PC-9 (cell line): ENCODE measurements at regions not wholly inside any gene's neighbourhood (a gene's known extent, or its start where the extent isn't known, plus 50 kb on each side); places are given as distances from the start of the nearest gene placed in this dataset.

Experiments
- BruUV-seq: library from RNA; stranded (reverse); fragments of 400-500 nt; replicated peaks from 2 replicates; lab custom pipeline; 2021; lab: Mats Ljungman, UMichigan
- CTCF ChIA-PET: fragments of 300-600 bp; sonication (Branson Sonifier 250); formaldehyde crosslinking; loops from one replicate; lab custom pipeline; 2022; ENCODE audit warnings: antibody characterized with exemption; lab: Charles Lee
- POLR2A ChIA-PET: fragments of 300-600 bp; sonication (Branson Sonifier 250); formaldehyde crosslinking; loops from one replicate; lab custom pipeline; 2022; ENCODE audit warnings: antibody characterized with exemption; ENCODE audit not compliant: unreplicated experiment; lab: Charles Lee
- DNase-seq, 2 experiments: peaks; one replicate each; pipeline versions ENCODE4 v3.0.0 to v3.0.0-alpha.2; 2015 to 2022; ENCODE audit warnings: mixed read lengths in 1 of 2
- H2AFZ ChIP-seq: fragments of 200-600 bp; sonication (generic); 2 replicates; pipeline ENCODE4 v1.8.1; 2017; ENCODE audit warnings: antibody characterized with exemption
- H3F3A ChIP-seq: fragments of 200-600 bp; sonication (generic); 2 replicates; pipeline ENCODE4 v1.8.1; 2017; ENCODE audit warnings: antibody characterized with exemption, mild to moderate bottlenecking, low read depth; ENCODE audit not compliant: insufficient read depth
- H3K27ac ChIP-seq: fragments of 200-600 bp; sonication (generic); 2 replicates; pipeline ENCODE4 v1.6.1; 2016; ENCODE audit warnings: mixed run types
- H3K27me3 ChIP-seq: fragments of 200-600 bp; sonication (generic); 2 replicates; pipeline ENCODE4 v1.6.1; 2016; ENCODE audit warnings: low read depth, mixed run types; ENCODE audit not compliant: insufficient read depth
- H3K36me3 ChIP-seq: fragments of 200-600 bp; sonication (generic); 2 replicates; pipeline ENCODE4 v1.6.1; 2016; ENCODE audit warnings: low read depth, mixed run types
- H3K4me1 ChIP-seq: fragments of 200-600 bp; sonication (generic); replicated peaks from 2 replicates; pipeline ENCODE4 v1.6.1; 2016; ENCODE audit warnings: mixed run types; ENCODE audit not compliant: insufficient read depth
- H3K4me2 ChIP-seq: fragments of 200-600 bp; sonication (generic); 2 replicates; pipeline ENCODE4 v1.6.1; 2017; ENCODE audit warnings: mixed run types
- H3K4me3 ChIP-seq: fragments of 200-600 bp; sonication (generic); 2 replicates; pipeline ENCODE4 v1.6.1; 2016; ENCODE audit warnings: mixed run types
- H3K79me2 ChIP-seq: fragments of 200-600 bp; sonication (generic); 2 replicates; pipeline ENCODE4 v1.6.1; 2017; ENCODE audit warnings: low read depth, mixed run types
- H3K9me2 ChIP-seq: fragments of 200-600 bp; sonication (generic); 2 replicates; pipeline ENCODE4 v1.8.1; 2017; ENCODE audit warnings: mild to moderate bottlenecking; ENCODE audit not compliant: insufficient read depth
- H3K9me3 ChIP-seq: fragments of 200-600 bp; sonication (generic); 2 replicates; pipeline ENCODE4 v1.8.1; 2016; ENCODE audit warnings: low read depth; ENCODE audit not compliant: insufficient read depth
- H4K20me1 ChIP-seq: fragments of 200-600 bp; sonication (generic); 2 replicates; pipeline ENCODE4 v1.8.1; 2017; ENCODE audit not compliant: insufficient read depth
- CTCF ChIP-seq: fragments of 200-600 bp; sonication (generic); conservative IDR thresholded peaks from 2 replicates; pipeline ENCODE4 v1.6.1; 2017; ENCODE audit warnings: mixed run types, antibody characterized with exemption, mild to moderate bottlenecking, moderate library complexity
- EZH2 ChIP-seq: fragments of 200-600 bp; sonication (generic); IDR thresholded peaks from 2 replicates; pipeline ENCODE4 v1.8.0; 2017; ENCODE audit warnings: antibody characterized with exemption, low read depth
- intact Hi-C: fragments of 100-400 bp; cut with micrococcal nuclease; formaldehyde crosslinking; loops from one replicate; pipeline ENCODE4 v1.10.0; 2022; ENCODE audit not compliant: unreplicated experiment

- no TSS peak for BruUV-seq
- Histone ChIP-seq H2AFZ (no peak overlapping the region), H3K36me3 (no peaks in the 10 kb centered on the region), H3F3A (peaks cover 4% of the 10 kb centered on the region; the same call in 1 of the 2 replicates), H3K9me3 (no peaks in the 10 kb centered on the region), H3K4me3 (no peak overlapping the region), H3K27ac (no peak overlapping the region), H3K4me1 (no peaks in the 10 kb centered on the region), H4K20me1 (peaks cover 3% of the 10 kb centered on the region; the same call in 1 of the 2 replicates), H3K9me2 (no peaks in the 10 kb centered on the region), H3K4me2 (no peak overlapping the region), H3K79me2 (no peaks in the 10 kb centered on the region), H3K27me3 (peaks cover 82% of the 10 kb centered on the region)
- CTCF ChIA-PET, result no interaction called here
- POLR2A ChIA-PET, result no interaction called here
- TF ChIP-seq EZH2, result no peak
- no peak for TF ChIP-seq CTCF
- intact Hi-C loops, result no loop called here
- no peak for DNase-seq
Measured at GRCh38 chr4:1561286-1561990, 122.7 kb downstream of the FAM53A start.

DNA sequence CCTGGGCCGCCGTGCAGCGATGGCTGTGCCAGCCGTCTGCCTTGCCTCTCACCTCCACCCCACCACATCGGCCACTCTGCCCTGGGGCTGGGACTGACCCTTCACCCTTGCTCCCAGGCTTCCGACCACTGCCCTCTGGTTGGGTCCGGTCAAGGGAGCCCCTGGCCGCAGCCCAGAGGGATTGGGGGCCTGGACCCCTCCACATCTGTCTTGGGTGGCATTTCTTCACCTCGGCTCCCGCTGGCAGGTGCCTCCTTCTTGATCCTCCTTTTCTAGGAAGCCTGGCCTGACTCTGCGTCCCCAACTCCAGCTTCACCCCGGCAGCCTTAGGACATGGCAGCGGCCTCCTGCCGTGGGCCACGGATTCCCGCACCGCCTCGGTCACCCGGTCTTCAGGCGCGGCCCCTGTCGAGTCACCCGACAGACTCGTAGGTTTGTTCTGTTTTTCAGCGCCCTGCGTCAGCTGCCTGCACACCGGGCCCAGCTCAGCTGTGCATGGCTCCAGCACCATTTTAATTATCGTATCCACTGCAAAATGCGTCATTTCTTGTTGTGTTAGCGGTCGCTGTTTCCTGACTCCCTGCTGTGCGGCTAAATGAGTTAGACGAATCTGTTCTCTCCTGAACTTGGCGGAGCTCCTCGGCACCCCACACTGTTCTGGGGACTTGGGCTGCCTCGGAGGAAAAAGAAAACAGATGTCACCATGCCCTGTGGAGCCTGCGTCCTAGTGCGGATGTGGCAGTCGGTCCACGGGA is 124.0 kb downstream of the FAM53A start:
- H3K4me2 ChIP-seq, result no peak overlapping the region
- no peak overlapping the region for H3K4me3 ChIP-seq
- no peaks in the 10 kb centered on the region for H4K20me1 ChIP-seq
- no peak overlapping the region for H3K27ac ChIP-seq
- no peaks in the 10 kb centered on the region for H3K9me3 ChIP-seq
- H3K36me3 ChIP-seq, result no peaks in the 10 kb centered on the region
- H3F3A ChIP-seq, result no peaks in the 10 kb centered on the region
- ChIA-PET CTCF (no interaction called here), POLR2A (no interaction called here)
- TF ChIP-seq EZH2 (no peak), CTCF (no peak)
- no peaks in the 10 kb centered on the region for H3K79me2 ChIP-seq
- H3K9me2 ChIP-seq, result no peaks in the 10 kb centered on the region
- DNase-seq, result no peak
- intact Hi-C loops, result no loop called here
- peaks cover 93% of the 10 kb centered on the region for H3K27me3 ChIP-seq
- H2AFZ ChIP-seq, result no peak overlapping the region
- H3K4me1 ChIP-seq, result no peaks in the 10 kb centered on the region
- no TSS peak for BruUV-seq

- BruUV-seq, result no TSS peak
- no peaks in the 10 kb centered on the region for H3F3A ChIP-seq
- H3K27me3 ChIP-seq, result peaks cover 92% of the 10 kb centered on the region
- H3K4me3 ChIP-seq, result no peak overlapping the region
- no peak overlapping the region for H2AFZ ChIP-seq
- no peak overlapping the region for H3K4me2 ChIP-seq
- no peak overlapping the region for H3K27ac ChIP-seq
- ChIA-PET CTCF (no interaction called here), POLR2A (no interaction called here)
- H3K9me3 ChIP-seq, result no peaks in the 10 kb centered on the region
- no peak for DNase-seq
- TF ChIP-seq EZH2 (no peak), CTCF (no peak)
- no peaks in the 10 kb centered on the region for H3K4me1 ChIP-seq
- H3K9me2 ChIP-seq, result no peaks in the 10 kb centered on the region
- no peaks in the 10 kb centered on the region for H3K79me2 ChIP-seq
- intact Hi-C loops, result no loop called here
- H4K20me1 ChIP-seq, result no peaks in the 10 kb centered on the region; the same call in 1 of the 2 replicates
- H3K36me3 ChIP-seq, result no peaks in the 10 kb centered on the region
Measured at GRCh38 chr4:1558205-1558604, 125.9 kb downstream of the FAM53A start.
